GM12873 (cell line): ENCODE measurements at regions not wholly inside any gene's neighbourhood (a gene's known extent, or its start where the extent isn't known, plus 50 kb on each side); places are given as distances from the start of the nearest gene placed in this dataset.

Experiments
- TF ChIP-seq, protein P1 (sequence below): IDR thresholded peaks from 2 replicates; pipeline ENCODE4 v1.5.1; 2012; ENCODE audit warnings: low read depth, mild to moderate bottlenecking, moderate library complexity, low read length, control low read depth; ENCODE audit not compliant: insufficient read depth; ENCODE audit errors: missing control alignments

GRCh38 chr5:2832394-2832793 is 80.9 kb upstream of the IRX2 start:
- TF ChIP-seq, protein P1, sequence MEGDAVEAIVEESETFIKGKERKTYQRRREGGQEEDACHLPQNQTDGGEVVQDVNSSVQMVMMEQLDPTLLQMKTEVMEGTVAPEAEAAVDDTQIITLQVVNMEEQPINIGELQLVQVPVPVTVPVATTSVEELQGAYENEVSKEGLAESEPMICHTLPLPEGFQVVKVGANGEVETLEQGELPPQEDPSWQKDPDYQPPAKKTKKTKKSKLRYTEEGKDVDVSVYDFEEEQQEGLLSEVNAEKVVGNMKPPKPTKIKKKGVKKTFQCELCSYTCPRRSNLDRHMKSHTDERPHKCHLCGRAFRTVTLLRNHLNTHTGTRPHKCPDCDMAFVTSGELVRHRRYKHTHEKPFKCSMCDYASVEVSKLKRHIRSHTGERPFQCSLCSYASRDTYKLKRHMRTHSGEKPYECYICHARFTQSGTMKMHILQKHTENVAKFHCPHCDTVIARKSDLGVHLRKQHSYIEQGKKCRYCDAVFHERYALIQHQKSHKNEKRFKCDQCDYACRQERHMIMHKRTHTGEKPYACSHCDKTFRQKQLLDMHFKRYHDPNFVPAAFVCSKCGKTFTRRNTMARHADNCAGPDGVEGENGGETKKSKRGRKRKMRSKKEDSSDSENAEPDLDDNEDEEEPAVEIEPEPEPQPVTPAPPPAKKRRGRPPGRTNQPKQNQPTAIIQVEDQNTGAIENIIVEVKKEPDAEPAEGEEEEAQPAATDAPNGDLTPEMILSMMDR = no peak

DNA sequence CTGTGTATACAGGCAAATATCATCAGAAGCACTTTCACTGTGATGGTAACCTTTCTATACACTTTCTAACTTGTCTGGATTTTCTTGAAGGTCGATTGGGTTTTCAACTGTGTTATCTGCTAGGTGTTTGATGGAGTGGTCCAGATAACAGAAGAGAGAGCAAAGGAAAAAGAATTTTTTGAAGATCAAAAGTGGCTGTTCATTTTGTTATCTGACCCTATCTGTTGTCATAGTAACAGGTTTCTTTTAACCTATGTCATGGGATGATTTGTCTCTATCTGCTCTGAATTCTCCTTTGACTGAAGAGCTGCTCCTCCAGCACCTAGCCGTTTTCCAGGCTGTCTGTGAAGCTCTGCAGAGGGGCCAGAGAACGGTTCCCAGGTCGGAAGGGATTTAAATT is 77.8 kb upstream of the IRX2 start:
- TF ChIP-seq, protein P1 = no peak

- TF ChIP-seq, protein P1 = no peak
These were observed 67.5 kb upstream of the IRX2 start for GRCh38 chr5:2818936-2819335.

- TF ChIP-seq, protein P1 = no peak
These were observed 65.6 kb upstream of the IRX2 start for GRCh38 chr5:2817031-2817603.

DNA sequence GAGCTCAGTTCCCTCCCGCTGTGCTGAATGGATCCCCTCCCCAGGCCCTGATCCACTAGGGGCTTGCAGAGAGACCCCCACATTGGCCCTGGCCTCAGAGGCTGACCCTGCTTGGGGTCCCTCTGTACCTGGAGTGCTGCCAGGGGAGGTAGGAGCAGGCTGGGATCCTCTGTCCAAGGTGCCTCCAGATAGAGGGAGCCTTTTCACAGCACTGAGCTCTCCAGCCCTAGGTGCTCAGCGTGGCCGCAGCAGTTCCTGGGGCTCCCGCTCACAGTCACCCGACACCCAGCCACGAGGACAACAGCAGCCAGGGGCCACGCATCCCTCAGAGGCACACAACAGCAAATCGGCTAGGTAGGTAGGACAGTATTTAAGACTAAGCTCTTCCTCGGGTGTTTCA is 62.2 kb upstream of the IRX2 start:
- TF ChIP-seq, protein P1 = no peak

DNA sequence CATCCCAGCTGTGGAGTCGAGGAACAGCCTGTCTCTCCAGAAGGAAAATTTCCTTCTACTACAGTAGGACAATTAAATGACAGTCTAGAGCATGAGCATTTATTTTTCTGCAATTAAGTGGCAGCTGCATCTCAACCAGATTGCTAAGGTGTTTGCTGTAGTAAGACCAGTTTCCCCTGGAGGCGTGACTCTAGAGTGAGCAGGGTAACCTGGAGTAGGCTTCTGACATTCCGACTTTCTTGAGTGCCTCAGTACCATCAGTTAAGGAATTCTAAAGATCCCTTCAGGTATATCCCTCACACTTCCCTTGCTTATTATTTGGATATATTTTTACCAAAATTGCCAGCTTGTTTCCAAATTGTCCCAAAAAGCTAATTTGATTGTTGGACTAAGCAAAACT is 59.2 kb upstream of the IRX2 start:
- TF ChIP-seq, protein P1 = no peak

DNA sequence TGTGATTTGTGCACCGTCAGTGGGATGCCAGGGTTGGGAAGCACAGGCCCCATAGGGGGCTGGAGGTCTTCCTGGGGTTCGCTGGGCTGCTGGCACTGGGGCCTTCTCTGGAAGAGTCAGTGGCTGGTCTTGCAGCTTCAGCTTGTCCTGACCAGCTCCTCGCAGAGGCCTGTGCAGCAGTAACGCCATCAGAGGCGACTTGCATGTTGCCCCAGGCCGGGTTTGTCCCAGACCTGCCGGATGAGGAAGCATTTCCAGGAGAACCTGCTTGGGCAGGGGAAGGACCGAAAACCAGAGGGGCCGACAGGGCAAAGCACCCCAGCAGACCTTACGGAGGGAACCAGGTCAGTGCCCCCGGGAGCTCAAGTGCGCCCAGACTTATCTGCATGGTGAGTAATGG is 54.7 kb upstream of the IRX2 start:
- TF ChIP-seq, protein P1 = no peak

DNA sequence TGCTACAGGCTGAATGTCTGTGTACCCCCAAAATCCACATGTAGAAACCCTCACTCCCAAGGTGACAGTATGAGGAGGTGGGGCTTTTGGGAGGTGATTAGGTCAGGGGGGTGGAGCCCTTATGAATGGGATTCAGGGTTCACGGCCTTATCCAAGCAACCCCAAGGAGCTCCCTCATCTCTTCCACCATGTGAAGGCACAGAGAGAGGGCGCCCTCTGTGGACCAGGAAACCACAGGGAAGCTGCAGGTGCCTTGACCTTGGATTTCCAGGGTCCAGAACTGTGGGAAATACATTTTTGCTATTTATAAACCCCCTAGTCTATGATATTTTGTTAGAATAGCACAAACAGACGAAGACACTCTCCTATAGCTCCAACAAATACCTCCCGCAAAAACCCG is 53.6 kb upstream of the IRX2 start:
- TF ChIP-seq, protein P1 = no peak
